H1 (cell line): ENCODE measurements at regions not wholly inside any gene's neighbourhood (a gene's known extent, or its start where the extent isn't known, plus 50 kb on each side); places are given as distances from the start of the nearest gene placed in this dataset.

Experiments used
- CTCF ChIA-PET: fragments of 300-600 bp; sonication (Branson Sonifier 250); formaldehyde crosslinking; loops from one replicate; lab custom pipeline; 2021; ENCODE audit not compliant: partially characterized antibody; lab: Charles Lee
- POLR2A ChIA-PET: fragments of 300-600 bp; sonication (Branson Sonifier 250); formaldehyde crosslinking; loops from one replicate; lab custom pipeline; 2021; ENCODE audit warnings: inconsistent platforms; ENCODE audit not compliant: partially characterized antibody; lab: Charles Lee
- DNase-seq, 2 experiments: peaks; one replicate each; pipeline versions ENCODE4 v3.0.0 to v3.0.0-alpha.2; 2010 to 2022; ENCODE audit warnings: low spot score in 2 of 2, low read depth in 1 of 2, mixed read lengths in 1 of 2
- FAIRE-seq: peaks from 2 replicates; lab custom pipeline; 2011; peaks lifted over from hg19 to GRCh38; lab: Jason Lieb, UNC
- H2AFZ ChIP-seq: 2 replicates; pipeline ENCODE4 v1.8.1; 2012; ENCODE audit warnings: low read length, inconsistent platforms
- H2AK5ac ChIP-seq: 2 replicates; pipeline ENCODE4 v1.6.1; 2013; ENCODE audit warnings: low read depth, low read length
- H2BK120ac ChIP-seq: replicated peaks from 2 replicates; pipeline ENCODE3; 2013; ENCODE audit warnings: low read depth, low read length, inconsistent platforms
- H2BK12ac ChIP-seq: 2 replicates; pipeline ENCODE4 v1.6.1; 2013; ENCODE audit warnings: low read depth, low read length
- H2BK15ac ChIP-seq: 2 replicates; pipeline ENCODE4 v1.6.1; 2013; ENCODE audit warnings: low read length
- H2BK20ac ChIP-seq: 2 replicates; pipeline ENCODE4 v1.6.1; 2013; ENCODE audit warnings: low read length
- H2BK5ac ChIP-seq: 2 replicates; pipeline ENCODE4 v1.6.1; 2013; ENCODE audit warnings: low read depth, low read length
- H3K14ac ChIP-seq: 2 replicates; pipeline ENCODE4 v1.6.1; 2013; ENCODE audit warnings: inconsistent platforms; ENCODE audit not compliant: insufficient read length
- H3K18ac ChIP-seq: 2 replicates; pipeline ENCODE4 v1.6.1; 2013; ENCODE audit warnings: low read length; ENCODE audit errors: extremely low read depth
- H3K23ac ChIP-seq: 2 replicates; pipeline ENCODE4 v1.6.1; 2013; ENCODE audit warnings: inconsistent platforms; ENCODE audit not compliant: insufficient read length
- H3K23me2 ChIP-seq: 2 replicates; pipeline ENCODE4 v1.6.1; 2013; ENCODE audit warnings: low read depth, low read length
- H3K27ac ChIP-seq: 2 replicates; pipeline ENCODE4 v1.6.1; 2011; ENCODE audit warnings: low read depth, low read length, inconsistent platforms
- H3K27me3 ChIP-seq, 4 experiments: replicated peaks in 1 of 4; 1 replicate in 1 of 4; 2 replicates in 3 of 4; pipeline versions ENCODE4 v1.6.1 to v1.8.1; 2011 to 2013; ENCODE audit warnings: low read length in 3 of 4, mild to moderate bottlenecking in 3 of 4, inconsistent platforms in 2 of 4, mixed read lengths in 2 of 4, moderate library complexity in 1 of 4; ENCODE audit not compliant: control insufficient read depth in 3 of 4, insufficient read depth in 3 of 4; ENCODE audit errors: extremely low read depth in 1 of 4
- H3K36me3 ChIP-seq, 4 experiments: 2 replicates each; pipeline versions ENCODE4 v1.6.1 to v1.8.1; 2011 to 2013; ENCODE audit warnings: mild to moderate bottlenecking in 4 of 4, low read length in 3 of 4, moderate library complexity in 2 of 4, control low read depth in 1 of 4, inconsistent platforms in 1 of 4; ENCODE audit not compliant: insufficient read depth in 4 of 4, control insufficient read depth in 2 of 4
- H3K4ac ChIP-seq: replicated peaks from 2 replicates; pipeline ENCODE3; 2013; ENCODE audit warnings: low read length, low read depth, mixed read lengths, inconsistent platforms; ENCODE audit not compliant: insufficient read length
- H3K4me1 ChIP-seq, 4 experiments: replicated peaks in 1 of 4; 1 replicate in 1 of 4; 2 replicates in 3 of 4; pipeline versions ENCODE4 v1.6.1 to v1.8.1; 2011 to 2013; ENCODE audit warnings: low read length in 3 of 4, inconsistent platforms in 2 of 4, mixed read lengths in 1 of 4; ENCODE audit not compliant: insufficient read depth in 4 of 4, control insufficient read depth in 3 of 4
- H3K4me2 ChIP-seq, 2 experiments: 2 replicates each; pipeline versions ENCODE4 v1.6.1 to v1.8.1; 2011 to 2013; ENCODE audit warnings: low read depth in 2 of 2, low read length in 2 of 2, control low read depth in 1 of 2, inconsistent platforms in 1 of 2, mild to moderate bottlenecking in 1 of 2; ENCODE audit not compliant: insufficient read depth in 1 of 2
- H3K4me3 ChIP-seq, 4 experiments: fragments of 200-600, 300-600 bp in 1 of 4; sonication (generic), shearing (Covaris generic), sonication (Bioruptor Twin) in 1 of 4; 2 replicates each; pipeline versions ENCODE4 v1.5.1 to v1.8.1; 2011 to 2016; ENCODE audit warnings: low read length in 4 of 4, low read depth in 3 of 4, control low read depth in 2 of 4, inconsistent platforms in 2 of 4, mild to moderate bottlenecking in 2 of 4, mixed read lengths in 1 of 4, moderate library complexity in 1 of 4; ENCODE audit not compliant: insufficient read depth in 2 of 4; ENCODE audit errors: extremely low read depth in 1 of 4
- H3K56ac ChIP-seq: replicated peaks from 2 replicates; pipeline ENCODE3; 2013; ENCODE audit warnings: low read depth, mild to moderate bottlenecking, mixed read lengths, low read length, inconsistent platforms; ENCODE audit not compliant: insufficient read length
- H3K79me1 ChIP-seq: 2 replicates; pipeline ENCODE4 v1.6.1; 2013; ENCODE audit warnings: low read depth, low read length, control low read depth
- H3K79me2 ChIP-seq, 2 experiments: 2 replicates each; pipeline versions ENCODE4 v1.6.1 to v1.8.1; 2012 to 2013; ENCODE audit warnings: low read length in 2 of 2, mild to moderate bottlenecking in 2 of 2, inconsistent platforms in 1 of 2; ENCODE audit not compliant: insufficient read depth in 2 of 2, control insufficient read depth in 1 of 2
- H3K9ac ChIP-seq, 4 experiments: replicated peaks in 1 of 4; 1 replicate in 1 of 4; 2 replicates in 3 of 4; pipeline versions ENCODE4 v1.6.1 to v1.8.1; 2011 to 2013; ENCODE audit warnings: low read depth in 3 of 4, low read length in 3 of 4, control low read depth in 2 of 4, mild to moderate bottlenecking in 2 of 4, moderate library complexity in 2 of 4, inconsistent platforms in 1 of 4; ENCODE audit errors: extremely low read depth in 1 of 4
- H3K9me3 ChIP-seq, 2 experiments: 2 replicates each; pipeline versions ENCODE4 v1.6.1 to v1.8.1; 2012 to 2013; ENCODE audit warnings: mild to moderate bottlenecking in 2 of 2, moderate library complexity in 2 of 2, control low read depth in 1 of 2, inconsistent platforms in 1 of 2, low read depth in 1 of 2, low read length in 1 of 2, mixed read lengths in 1 of 2; ENCODE audit not compliant: insufficient read depth in 2 of 2
- H4K20me1 ChIP-seq, 2 experiments: replicated peaks in 1 of 2; 2 replicates each; pipeline versions ENCODE3 to v1.8.1; 2011 to 2013; ENCODE audit warnings: inconsistent platforms in 2 of 2, low read length in 2 of 2, mild to moderate bottlenecking in 1 of 2; ENCODE audit not compliant: insufficient read depth in 2 of 2, control insufficient read depth in 1 of 2
- H4K5ac ChIP-seq: 2 replicates; pipeline ENCODE4 v1.6.1; 2013; ENCODE audit warnings: low read length, low read depth, mixed read lengths, inconsistent platforms; ENCODE audit not compliant: insufficient read length
- H4K8ac ChIP-seq: 2 replicates; pipeline ENCODE4 v1.8.0; 2013; ENCODE audit warnings: mild to moderate bottlenecking, moderate library complexity, low read length, inconsistent platforms; ENCODE audit not compliant: insufficient read depth; ENCODE audit errors: extremely low read depth
- H4K91ac ChIP-seq: replicated peaks from 2 replicates; pipeline ENCODE3; 2013; ENCODE audit warnings: low read length, mixed read lengths, inconsistent platforms; ENCODE audit not compliant: insufficient read length
- CBX8 ChIP-seq: fragments of 300-800, 300-1000 bp; sonication (generic); IDR thresholded peaks from 2 replicates; pipeline ENCODE4 v1.7.1; 2016; ENCODE audit warnings: low read depth, low read length, borderline replicate concordance
- NANOG ChIP-seq: IDR thresholded peaks from 2 replicates; pipeline ENCODE4 v1.6.1; 2011; ENCODE audit warnings: low read length, low read depth, mild to moderate bottlenecking, inconsistent platforms; ENCODE audit not compliant: insufficient read depth, poor library complexity, severe bottlenecking
- NRF1 ChIP-seq: IDR thresholded peaks from 2 replicates; pipeline ENCODE4 v1.6.1; 2011; ENCODE audit warnings: mild to moderate bottlenecking, low read depth, low read length, improper control_type of control experiment
- POLR2AphosphoS5 ChIP-seq: IDR thresholded peaks from 2 replicates; pipeline ENCODE4 v1.6.1; 2011; ENCODE audit warnings: low read depth, low read length
- TF ChIP-seq, protein P1 (sequence below): IDR thresholded peaks from 2 replicates; pipeline ENCODE4 v1.6.1; 2012; ENCODE audit warnings: inconsistent platforms

- Histone ChIP-seq H3K56ac (no peak overlapping the region), H4K5ac (no peak overlapping the region), H3K79me1 (no peaks in the 10 kb centered on the region), H3K9ac (no peak overlapping the region), H3K14ac (no peak overlapping the region), H2BK120ac (no peak overlapping the region), H3K4me3 (no peak overlapping the region), H3K79me2 (no peaks in the 10 kb centered on the region), H3K27ac (no peak overlapping the region), H3K4ac (no peak overlapping the region), H3K4me1 (no peaks in the 10 kb centered on the region), H2BK20ac (no peak overlapping the region), H2BK12ac (no peak overlapping the region), H2AFZ (no peak overlapping the region), H3K23me2 (no peaks in the 10 kb centered on the region), H3K36me3 (peaks cover 0 to 3% (median 2%) of the 10 kb centered on the region in 4 experiments; a peak in 3 of 8 replicates), H2BK15ac (no peak overlapping the region), H4K20me1 (no peaks in the 10 kb centered on the region), H3K18ac (no peak overlapping the region), H3K9me3 (peaks cover 20 to 25% of the 10 kb centered on the region in 2 experiments), H3K4me2 (no peak overlapping the region), H3K27me3 (no peaks in the 10 kb centered on the region), H4K8ac (no peak overlapping the region), H3K23ac (no peak overlapping the region), H2BK5ac (no peak overlapping the region), H2AK5ac (no peak overlapping the region), H4K91ac (no peak overlapping the region)
- ChIA-PET CTCF (no interaction called here), POLR2A (no interaction called here)
- TF ChIP-seq NRF1 (no peak), POLR2AphosphoS5 (no peak), NANOG (no peak), CBX8 (no peak)
- TF ChIP-seq, protein P1, sequence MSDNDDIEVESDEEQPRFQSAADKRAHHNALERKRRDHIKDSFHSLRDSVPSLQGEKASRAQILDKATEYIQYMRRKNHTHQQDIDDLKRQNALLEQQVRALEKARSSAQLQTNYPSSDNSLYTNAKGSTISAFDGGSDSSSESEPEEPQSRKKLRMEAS, result no peak
- DNase-seq (no peak), FAIRE-seq (no peak)
Measured at GRCh38 chr1:57843760-57844159, 419.9 kb upstream of the DAB1 start.
